ENCODE measurements at regions not wholly inside any gene's neighbourhood (a gene's known extent, or its start where the extent isn't known, plus 50 kb on each side); places are given as distances from the start of the nearest gene placed in this dataset.
"Not testable (repeated sequence)": the region's sequence is repeated elsewhere in the genome, so short reads cannot be mapped to it uniquely, and the experiment has no call there.

DNA sequence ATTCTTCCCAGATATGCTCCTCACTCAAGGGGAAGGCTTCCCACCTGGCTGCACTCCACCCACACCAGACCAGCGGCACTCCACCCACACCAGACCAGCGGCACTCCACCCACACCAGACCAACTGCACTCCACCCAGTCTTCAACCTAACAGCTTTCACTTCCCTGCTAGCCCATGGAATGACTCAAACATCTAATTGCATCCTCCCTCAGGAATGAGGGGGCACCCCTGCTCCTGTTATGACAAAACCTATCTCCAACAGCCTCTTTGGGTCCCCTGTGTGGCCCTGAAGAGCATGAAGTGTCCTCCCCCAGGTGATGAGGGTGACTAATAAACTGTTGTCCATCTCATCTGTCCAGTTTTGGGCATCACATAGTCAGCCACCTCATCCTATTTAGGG, 556.6 kb upstream of the TUSC1 start:
- TF ChIP-seq JUND (IDR thresholded peaks at IDR 0.05; ENCODE audit: low read depth), result no peak
- DNase-seq (ENCODE audit: low read depth in 1 of 2, low spot score in 1 of 2), result no peak
- in situ Hi-C loops (cut with HindIII; ENCODE audit: low pct_unique_long_range_greater_than_20kb, low sequenced_read_pairs), result no loop called here

DNA sequence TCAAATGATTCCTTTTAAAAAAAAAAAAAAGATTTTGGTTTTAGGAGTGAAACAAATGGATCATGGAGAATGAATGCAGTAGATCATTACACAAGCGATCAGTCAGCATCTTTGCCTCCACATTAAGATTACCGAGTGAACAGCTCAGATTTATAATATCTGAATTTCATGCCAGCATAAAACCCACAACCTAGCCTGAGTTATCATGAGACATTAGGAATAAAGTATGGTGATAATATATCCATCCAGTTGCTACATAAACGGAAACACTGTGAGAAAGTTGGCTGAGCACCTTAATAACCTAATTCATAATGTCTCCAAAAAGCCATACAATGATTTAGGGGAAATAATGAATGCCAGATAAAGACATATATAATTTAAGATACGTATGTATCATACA, 553.1 kb upstream of the TUSC1 start:
- no peak for TF ChIP-seq JUND (IDR thresholded peaks at IDR 0.05; ENCODE audit: low read depth)
- DNase-seq (ENCODE audit: low read depth in 1 of 2, low spot score in 1 of 2), result no peak
- in situ Hi-C loops (cut with HindIII; ENCODE audit: low pct_unique_long_range_greater_than_20kb, low sequenced_read_pairs), result no loop called here

DNA sequence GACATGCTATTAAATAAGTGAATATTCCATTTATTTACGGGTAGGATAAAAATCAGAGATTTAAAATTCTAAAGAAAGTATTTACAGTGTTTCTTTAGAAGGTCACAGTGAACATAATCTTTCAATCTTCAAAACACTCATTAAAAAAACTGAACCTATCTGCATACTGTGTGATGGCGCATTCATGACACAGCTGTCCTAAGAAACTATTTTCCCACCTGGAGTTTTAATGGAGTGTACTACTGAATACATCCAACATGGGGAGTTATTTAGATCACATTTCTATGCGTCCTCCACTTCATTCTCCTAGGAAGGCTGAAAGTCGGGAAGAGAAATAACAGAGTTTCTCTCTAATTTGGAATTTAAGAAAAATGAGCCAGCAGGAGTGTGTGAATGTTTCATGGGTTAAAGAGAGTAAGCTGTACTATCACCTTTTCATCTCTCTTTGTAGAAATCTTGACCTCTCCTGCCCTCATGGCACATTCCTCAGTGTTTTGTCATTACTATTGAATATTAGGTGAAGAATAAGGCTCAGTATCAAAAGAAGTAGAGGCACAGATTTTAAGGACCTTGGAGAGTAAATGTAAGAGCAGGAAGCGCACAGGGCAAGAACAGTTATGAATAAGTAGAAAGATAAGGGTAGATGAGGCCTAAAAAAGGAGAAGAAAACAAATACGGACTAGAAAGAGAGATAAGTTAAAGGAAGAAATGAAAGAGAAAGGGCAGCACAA, 551.2 kb upstream of the TUSC1 start:
- no peak for DNase-seq (ENCODE audit: low read depth in 1 of 2, low spot score in 1 of 2)
- no peak for TF ChIP-seq JUND (IDR thresholded peaks at IDR 0.05; ENCODE audit: low read depth)
- in situ Hi-C loops (cut with HindIII; ENCODE audit: low pct_unique_long_range_greater_than_20kb, low sequenced_read_pairs), result no loop called here

DNA sequence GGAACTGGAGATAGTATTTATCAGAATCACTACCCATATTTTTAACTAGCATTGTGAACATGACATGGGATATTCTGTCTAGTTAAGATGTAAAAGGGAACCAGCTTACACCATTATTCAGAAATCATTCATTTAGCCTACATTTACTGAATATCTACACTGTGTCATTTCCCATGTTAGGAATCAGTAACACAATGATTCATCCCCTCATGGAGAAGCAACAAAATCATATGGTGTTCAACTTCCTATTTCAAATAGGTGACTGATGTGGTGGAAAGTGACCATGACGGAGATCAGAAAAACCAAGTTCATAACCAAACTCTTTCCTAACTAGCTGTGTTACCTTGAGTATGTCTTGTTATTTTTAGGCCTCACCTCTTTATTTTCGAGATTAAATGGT, 550.0 kb upstream of the TUSC1 start:
- in situ Hi-C loops (cut with HindIII; ENCODE audit: low pct_unique_long_range_greater_than_20kb, low sequenced_read_pairs), result no loop called here
- TF ChIP-seq JUND (IDR thresholded peaks at IDR 0.05; ENCODE audit: low read depth), result no peak
- no peak for DNase-seq (ENCODE audit: low read depth in 1 of 2, low spot score in 1 of 2)

DNA sequence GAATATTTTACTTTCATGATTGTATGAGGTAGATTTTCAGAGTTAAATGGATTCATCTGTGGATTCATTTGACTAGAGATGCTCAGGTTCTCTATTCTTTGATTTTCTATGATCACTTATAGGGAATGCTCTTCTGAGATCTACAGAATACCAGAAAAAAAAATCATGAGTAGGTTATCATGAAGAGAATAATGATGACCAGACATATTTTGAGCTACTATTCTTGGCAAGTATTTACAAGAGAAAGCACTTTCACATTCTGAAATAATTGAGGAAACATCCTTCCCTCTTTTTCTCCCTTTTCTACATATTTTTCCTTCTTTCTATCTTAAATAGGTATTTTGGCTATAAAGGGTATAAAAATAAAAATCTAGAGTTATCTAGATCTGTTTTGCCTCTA, 543.0 kb upstream of the TUSC1 start:
- no peak for TF ChIP-seq JUND (IDR thresholded peaks at IDR 0.05; ENCODE audit: low read depth)
- no peak for DNase-seq (ENCODE audit: low read depth in 1 of 2, low spot score in 1 of 2)
- in situ Hi-C loops (cut with HindIII; ENCODE audit: low pct_unique_long_range_greater_than_20kb, low sequenced_read_pairs), result no loop called here

DNA sequence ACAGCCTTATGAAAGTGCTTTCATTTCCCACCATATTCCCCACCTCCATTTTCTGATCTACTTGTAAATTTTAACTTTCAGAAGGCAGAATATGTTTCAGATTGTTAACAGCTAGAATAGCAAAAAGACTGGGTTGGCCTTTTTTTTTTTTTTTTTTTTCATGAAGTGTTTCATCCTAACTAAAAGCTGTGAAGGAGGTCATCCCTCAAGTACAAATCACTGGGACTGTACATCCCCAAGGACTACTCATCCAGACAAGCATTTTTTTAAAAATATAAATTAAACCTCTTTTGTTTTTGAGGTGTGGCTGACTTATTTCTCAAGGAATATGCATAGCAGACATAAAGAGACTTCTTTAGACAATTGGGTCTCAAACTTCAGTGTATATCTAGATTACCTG, 542.1 kb upstream of the TUSC1 start:
- in situ Hi-C loops (cut with HindIII; ENCODE audit: low pct_unique_long_range_greater_than_20kb, low sequenced_read_pairs), result no loop called here

DNA sequence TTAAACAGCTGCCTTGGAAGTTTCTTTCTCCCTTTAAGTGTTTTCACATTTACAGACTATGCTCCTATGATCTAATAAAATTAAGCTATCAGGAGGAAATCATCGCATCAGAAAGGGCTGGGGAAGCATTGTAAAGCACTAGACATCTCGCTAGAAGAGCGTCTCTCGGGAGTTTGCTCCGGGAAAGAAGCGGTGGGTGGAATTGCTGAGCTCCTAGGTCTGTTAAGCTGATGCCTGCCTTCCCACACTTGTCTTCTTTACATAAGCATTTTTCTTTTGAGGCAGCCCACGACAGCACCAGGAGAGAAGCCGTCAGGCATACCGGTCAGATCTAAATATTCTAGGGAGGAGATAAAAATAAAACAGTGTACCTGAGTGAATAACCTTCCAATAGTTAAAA, 541.7 kb upstream of the TUSC1 start:
- in situ Hi-C loops (cut with HindIII; ENCODE audit: low pct_unique_long_range_greater_than_20kb, low sequenced_read_pairs), result no loop called here
- TF ChIP-seq JUND (IDR thresholded peaks at IDR 0.05; ENCODE audit: low read depth), result no peak
- peak in 1 of 2 experiments; percentile 1 for DNase-seq (ENCODE audit: low read depth in 1 of 2, low spot score in 1 of 2)

More for the DNA sequence above, 542.1 kb upstream of the TUSC1 start:
- DNase-seq (ENCODE audit: low read depth in 1 of 2, low spot score in 1 of 2), result no peak
- no peak for TF ChIP-seq JUND (IDR thresholded peaks at IDR 0.05; ENCODE audit: low read depth)

DNA sequence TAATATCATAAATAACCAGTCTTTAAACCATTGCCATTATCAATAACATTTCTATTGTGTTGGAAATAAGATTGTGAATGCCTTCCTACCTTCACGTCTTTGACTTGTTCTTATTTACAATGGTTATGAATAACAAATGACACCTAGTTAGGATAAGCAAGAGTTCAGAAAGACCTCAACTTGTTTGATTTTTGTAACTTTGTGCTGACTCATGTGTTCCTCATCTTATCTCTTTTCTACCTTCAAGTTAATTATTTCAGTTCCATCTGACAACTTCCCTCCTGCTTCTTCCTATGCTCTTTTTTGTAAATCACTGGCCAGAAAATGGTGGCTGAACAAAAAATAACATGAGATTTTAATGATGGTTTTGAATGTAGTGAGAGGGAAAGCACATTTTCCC, 538.5 kb upstream of the TUSC1 start:
- in situ Hi-C loops (cut with HindIII; ENCODE audit: low pct_unique_long_range_greater_than_20kb, low sequenced_read_pairs), result no loop called here
- TF ChIP-seq JUND (IDR thresholded peaks at IDR 0.05; ENCODE audit: low read depth), result no peak
- DNase-seq (ENCODE audit: low read depth in 1 of 2, low spot score in 1 of 2), result no peak

DNA sequence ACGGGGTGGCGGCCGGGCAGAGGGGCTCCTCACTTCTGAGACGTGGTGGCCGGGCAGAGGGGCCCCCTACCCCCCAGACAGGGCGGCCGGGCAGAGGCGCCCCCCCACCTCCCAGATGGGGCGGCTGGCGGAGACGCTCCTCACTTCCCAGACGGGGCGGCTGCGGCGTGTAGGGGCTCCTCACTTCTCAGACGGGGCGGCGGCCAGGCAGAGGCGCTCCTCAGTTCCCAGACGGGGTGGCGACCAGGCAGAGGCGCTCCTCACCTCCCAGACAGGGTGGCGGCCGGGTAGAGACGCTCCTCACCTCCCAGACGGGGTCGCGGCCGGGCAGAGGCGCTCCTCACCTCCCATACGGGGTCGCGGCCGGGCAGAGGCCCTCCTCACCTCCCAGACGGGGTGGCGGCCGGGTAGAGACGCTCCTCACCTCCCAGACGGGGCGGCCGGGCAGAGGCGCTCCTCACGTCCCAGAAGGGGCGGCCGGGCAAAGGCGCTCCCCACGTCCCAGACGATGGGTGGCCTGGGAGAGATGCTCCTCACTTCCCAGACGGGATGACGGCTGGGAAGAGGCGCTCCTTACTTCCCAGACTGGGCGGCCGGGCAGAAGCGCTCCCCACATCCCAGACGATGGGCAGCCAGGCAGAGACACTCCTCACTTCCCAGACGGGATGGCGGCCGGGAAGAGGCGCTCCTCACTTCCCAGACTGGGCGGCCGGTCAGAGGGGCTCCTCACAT, 536.6 kb upstream of the TUSC1 start:
- in situ Hi-C loops (cut with HindIII; ENCODE audit: low pct_unique_long_range_greater_than_20kb, low sequenced_read_pairs), result not testable (repeated sequence)

DNA sequence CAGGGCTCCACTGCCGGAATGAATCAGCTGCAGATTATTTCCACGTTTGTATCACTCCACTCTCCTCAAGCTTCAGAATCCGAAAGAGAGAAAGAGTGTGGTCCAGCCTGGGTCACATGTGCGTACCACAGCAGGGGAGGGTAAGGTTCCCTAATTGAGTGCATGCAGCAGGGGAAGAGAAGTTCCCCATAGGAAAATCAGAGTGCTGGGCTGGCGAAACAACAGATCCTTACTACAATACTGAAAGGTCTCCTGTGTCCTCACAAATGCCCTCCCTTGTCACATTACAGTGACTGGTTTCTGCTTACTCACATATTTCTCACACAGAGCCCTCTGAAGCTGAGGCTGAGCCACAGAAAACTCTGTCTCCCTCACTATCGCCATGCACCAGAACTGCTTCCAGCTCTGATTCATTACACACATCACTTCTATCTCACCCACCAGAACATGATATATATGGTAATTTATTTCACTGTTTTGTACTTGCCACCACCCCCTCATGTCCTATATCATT, 532.2 kb upstream of the TUSC1 start:
- in situ Hi-C loops (cut with HindIII; ENCODE audit: low pct_unique_long_range_greater_than_20kb, low sequenced_read_pairs), result no loop called here
- no peak for DNase-seq (ENCODE audit: low read depth in 1 of 2, low spot score in 1 of 2)
- TF ChIP-seq JUND (IDR thresholded peaks at IDR 0.05; ENCODE audit: low read depth), result no peak

More for the DNA sequence above, 536.6 kb upstream of the TUSC1 start:
- DNase-seq (ENCODE audit: low read depth in 1 of 2, low spot score in 1 of 2), result not testable (repeated sequence)

DNA sequence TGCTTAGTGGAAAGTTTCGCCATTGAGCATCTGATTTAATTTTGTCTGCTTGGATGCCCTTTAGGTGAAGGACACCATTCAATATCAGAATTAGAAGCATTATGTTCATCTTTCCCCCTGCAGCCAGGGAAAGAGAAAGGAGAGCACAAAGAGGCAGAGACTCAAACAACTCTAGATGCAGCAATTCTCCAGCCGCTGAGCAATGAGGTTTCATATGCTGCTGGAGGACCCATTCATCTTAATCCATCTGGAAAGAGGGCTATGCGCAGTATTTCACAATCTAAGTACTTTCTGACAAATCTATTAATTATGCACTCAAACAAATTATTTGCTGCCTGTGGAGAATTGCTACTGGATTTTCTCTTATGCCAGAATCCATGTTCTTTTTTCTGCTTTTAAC, 527.0 kb upstream of the TUSC1 start:
- no peak for TF ChIP-seq JUND (IDR thresholded peaks at IDR 0.05; ENCODE audit: low read depth)
- DNase-seq (ENCODE audit: low read depth in 1 of 2, low spot score in 1 of 2), result no peak
- in situ Hi-C loops (cut with HindIII; ENCODE audit: low pct_unique_long_range_greater_than_20kb, low sequenced_read_pairs), result no loop called here

DNA sequence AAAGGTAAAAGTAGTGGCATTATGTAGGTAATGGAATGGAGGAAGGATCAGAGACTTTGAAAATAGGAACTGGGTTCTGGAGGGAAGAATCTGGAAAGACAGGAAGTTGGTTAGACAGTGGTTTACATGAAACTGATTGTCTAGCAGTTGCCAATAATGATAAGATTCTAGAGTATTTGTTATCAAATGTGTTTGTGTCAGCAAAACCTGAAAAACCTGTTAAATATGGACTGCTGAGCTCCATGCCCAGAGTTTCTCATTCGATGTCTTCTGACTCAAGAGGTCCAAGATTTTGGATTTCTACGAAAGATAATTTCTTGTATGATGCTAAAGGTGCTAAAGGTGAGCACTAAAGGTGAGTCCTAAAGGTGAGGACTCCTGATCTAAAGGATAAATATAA, 515.0 kb upstream of the TUSC1 start:
- TF ChIP-seq JUND (IDR thresholded peaks at IDR 0.05; ENCODE audit: low read depth), result no peak
- no peak for DNase-seq (ENCODE audit: low read depth in 1 of 2, low spot score in 1 of 2)
- in situ Hi-C loops (cut with HindIII; ENCODE audit: low pct_unique_long_range_greater_than_20kb, low sequenced_read_pairs), result no loop called here

DNA sequence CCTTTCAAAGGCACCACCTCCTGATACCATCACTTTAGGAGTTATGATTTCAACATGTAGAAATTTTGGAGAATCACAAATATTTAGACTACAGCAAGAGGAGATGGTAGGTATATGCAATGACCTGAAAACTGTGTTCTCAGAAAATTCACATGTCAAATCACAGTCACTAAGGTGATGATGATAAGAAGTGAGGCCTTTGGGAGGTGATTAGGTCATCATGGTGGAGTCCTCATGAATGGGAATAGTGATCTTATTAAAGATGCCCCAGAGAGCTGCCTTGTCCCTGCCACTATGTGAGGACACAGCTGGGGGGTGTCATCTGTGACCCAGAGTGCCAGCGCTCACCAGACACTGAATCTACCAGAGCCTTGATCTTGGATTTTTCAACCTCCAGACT, 513.5 kb upstream of the TUSC1 start:
- TF ChIP-seq JUND (IDR thresholded peaks at IDR 0.05; ENCODE audit: low read depth), result no peak
- in situ Hi-C loops (cut with HindIII; ENCODE audit: low pct_unique_long_range_greater_than_20kb, low sequenced_read_pairs), result no loop called here
- no peak for DNase-seq (ENCODE audit: low read depth in 1 of 2, low spot score in 1 of 2)
